GDM1 (cell line): ENCODE measurements at regions not wholly inside any gene's neighbourhood (a gene's known extent, or its start where the extent isn't known, plus 50 kb on each side); places are given as distances from the start of the nearest gene placed in this dataset.

Source experiments
- DNase-seq: peaks from one replicate; lab custom pipeline; 2025; lab: John Stamatoyannopoulos, UW

DNA sequence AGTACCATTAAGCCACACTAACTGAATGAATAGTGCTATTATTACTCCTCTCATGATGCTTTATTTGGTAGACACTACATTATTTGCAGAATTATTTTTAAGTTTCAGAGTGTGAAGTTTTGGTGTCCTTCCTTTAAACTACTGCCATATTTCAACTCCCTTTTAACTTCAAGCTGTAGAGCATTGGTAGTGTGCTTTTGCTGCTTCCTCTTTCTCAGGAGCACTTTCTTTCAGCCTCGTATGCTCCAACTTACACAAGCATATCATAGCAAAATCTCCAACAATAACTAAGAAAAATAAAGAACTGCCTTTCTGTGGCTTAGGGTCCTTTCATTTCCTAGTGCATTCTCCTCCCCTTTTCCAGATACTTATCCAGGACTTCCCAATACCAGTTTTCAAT lies 476.4 kb upstream of the AGTR1 start:
- DNase-seq, result no peak

DNA sequence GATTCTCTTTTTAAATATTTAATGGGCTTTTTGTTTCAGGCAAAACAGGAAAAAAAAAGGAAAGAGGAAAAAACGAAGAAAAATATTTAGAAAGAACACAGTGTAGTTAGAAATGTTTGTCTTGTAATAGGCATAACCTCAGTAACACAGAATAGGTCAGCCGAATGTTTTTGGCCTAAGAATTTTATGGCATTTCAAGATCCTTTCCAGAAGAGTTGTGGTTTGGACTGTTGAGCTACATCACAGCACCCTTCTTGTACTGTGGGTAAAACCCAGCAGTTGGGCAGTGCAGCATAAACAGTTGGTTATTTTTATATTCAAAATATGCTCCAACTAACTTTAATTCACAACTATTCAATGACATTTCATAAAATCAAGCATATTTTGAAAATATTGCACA lies 474.4 kb upstream of the AGTR1 start:
- no peak for DNase-seq

DNA sequence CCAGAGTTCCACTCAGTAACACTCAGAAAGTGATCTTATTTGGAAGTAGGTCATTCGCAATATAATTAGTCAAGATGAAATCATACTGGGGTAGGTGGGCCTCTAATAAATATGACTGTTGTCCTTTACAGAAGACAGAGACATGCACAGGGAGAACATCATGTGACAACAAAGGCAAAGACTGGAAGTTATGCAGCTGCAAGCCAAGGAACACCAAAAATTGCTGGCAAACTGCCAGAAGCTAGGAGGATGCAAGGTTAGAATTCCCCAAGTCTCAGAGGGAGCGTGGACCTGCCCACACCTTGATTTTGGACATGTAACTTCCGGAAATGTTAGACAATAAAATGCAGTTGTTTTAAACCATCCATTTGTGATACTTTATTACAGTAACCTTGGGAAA lies 471.5 kb upstream of the AGTR1 start:
- no peak for DNase-seq

DNA sequence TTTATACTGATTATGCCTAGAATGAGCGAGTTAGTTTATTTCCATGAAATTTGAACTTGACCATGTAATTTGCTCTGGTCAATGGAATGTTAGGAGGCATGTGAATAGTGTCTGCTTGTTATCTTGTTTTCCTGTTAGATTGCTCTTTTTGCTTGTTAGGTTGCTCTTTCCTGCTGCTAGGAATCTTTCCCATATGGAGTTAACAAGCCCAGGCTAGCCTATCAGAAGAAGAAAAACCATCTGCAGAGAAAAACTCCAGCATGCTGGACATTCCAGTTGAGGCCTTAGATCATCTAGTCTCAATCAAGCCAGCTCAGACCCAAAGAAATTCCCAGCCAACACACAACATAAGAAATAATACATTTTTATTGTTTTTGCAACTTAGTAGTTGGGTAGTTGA lies 470.2 kb upstream of the AGTR1 start:
- no peak for DNase-seq

DNA sequence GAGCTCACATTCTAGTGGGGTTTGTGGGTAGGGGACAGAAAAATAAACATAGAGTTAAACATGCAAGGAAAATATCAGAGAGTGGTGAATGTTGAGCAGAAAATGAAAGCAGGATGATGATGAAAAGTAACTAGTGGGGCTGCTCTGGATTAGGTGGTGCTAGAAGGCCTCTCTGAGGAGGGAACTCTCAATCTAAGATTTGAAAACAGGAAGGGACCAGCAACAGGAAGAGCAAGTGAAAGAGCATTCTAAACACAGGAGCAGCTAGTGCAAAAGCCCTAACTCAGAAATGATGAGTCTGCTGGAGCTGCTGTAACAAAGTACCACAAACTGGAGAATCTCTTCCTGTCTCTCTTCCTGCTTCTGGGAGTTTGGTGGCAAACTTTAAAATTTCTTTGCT lies 468.6 kb upstream of the AGTR1 start:
- DNase-seq, result no peak

DNA sequence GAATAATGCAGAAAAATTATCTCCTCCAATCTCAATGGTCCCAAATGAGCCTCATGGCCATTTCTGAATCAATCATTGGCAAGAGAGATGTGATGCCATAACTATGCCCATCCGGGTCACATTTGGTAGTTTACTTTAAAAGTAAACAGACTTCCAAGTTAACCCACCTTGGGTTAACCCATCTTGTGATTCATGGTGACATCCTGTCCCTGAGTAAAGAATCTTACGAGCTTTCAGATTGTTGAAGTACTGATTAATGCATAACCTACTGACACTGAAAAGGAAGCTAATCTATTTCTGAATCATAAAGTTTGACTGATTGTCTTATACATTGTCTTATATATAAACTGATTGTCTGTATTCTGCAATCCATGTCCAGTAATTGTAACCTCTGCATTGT lies 467.2 kb upstream of the AGTR1 start:
- DNase-seq, result no peak

DNA sequence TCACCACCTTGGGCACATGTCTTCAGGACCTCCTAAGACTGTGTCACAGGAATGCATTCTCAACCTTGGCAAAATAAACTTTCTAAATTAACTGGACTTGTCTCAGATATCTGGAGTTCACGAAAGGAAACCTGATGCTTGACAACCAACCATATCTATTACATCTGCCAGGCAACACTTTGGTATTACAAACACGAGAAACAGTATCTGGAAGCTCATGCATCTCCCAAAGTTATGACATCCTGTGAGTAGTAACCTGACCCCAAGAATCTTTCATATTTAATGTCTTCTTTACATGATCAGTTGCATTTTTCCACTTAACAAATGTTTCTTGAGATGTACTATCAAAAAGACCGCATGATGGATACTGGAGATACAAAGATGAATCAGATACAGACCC lies 465.3 kb upstream of the AGTR1 start:
- no peak for DNase-seq

DNA sequence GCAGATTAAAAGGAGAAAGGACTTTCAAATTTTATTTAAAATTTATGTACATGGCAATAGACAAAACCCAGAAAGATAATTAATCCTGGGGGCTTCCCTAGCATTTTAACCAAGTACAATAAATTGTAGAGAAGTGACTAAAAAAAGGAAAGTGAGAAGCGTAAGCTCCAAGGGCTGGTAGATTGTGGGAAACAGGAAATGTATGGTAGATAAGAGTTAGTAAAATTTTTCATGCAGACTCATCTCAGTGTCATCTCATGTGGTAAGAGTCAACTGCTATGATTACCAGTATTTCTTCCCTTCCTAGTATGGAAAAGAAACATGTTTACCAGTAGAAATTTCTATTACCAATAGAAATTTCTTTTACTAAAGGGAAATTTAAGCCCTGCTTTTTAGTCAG lies 464.3 kb upstream of the AGTR1 start:
- DNase-seq, result no peak

DNA sequence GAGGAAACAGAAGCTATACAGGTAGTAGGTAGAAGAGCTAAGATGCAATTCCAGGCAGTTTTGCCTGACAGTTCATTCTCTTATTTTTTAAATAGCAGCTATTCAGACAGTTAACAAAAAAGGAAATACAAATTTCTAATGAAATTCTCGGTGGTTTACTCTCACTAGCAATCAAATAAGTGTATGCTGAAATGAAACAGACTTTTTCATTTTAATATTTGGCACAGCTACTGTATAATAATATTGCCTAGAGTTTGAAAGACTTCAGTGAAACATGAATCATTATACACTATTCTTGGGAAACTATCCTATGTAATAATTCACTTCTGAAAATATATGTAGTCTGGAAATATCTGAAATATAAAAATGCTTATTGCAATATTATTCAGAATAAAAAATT lies 463.2 kb upstream of the AGTR1 start:
- DNase-seq, result no peak

DNA sequence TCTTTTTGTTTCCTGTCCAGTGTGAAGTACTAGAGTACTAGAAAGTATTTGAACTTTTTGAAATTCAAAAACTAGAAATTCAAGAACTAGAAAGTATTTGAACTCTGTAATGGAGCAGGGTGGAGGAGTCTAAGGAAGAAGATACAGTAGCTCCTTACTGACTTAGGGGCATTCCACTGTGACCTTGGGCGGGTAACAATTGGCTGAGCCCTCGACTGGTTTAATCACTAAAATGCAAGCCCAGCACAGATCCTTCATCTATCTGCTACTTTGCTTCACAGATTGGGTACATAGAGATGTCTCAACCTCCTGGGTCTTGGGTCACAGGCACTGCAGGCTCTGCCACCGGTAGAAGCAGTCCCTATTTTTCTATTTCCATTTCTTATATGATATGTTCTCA lies 462.1 kb upstream of the AGTR1 start:
- no peak for DNase-seq

DNA sequence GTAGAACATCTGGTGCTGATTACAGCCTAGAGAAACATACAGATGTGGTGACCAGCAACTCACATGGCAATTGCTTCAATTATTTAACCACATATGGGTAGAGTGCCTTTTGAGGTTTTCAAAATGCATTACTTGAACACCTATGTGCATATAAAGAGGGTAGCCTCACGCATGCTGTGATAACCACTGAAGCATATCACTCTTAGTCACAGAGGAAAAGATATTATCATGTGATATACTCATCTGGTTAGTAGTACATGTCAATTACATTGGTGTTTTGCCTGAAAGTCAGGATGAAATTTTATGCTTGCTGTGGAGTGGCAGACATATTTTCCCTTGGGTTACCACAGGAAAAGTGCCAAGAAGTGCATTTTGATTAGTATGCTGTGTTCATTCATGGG lies 459.3 kb upstream of the AGTR1 start:
- no peak for DNase-seq

DNA sequence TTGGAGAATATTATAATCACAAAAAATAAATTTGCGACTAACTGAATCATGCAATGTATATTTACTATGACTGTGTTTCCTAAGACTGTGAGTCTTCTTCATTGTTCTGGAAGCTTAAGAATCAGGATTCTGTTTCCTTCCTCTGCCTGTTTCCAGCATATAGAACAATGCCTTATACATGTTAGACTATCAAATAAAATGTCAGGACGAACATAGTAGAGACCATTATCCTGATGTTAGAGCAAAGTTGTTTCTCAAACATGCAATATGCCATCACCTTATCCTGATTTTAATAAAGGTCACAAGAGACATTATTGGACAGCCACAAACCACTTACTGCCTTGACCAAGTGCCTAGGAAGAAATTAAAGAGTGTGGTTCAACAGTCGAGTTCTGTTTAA lies 457.4 kb upstream of the AGTR1 start:
- DNase-seq, result no peak

DNA sequence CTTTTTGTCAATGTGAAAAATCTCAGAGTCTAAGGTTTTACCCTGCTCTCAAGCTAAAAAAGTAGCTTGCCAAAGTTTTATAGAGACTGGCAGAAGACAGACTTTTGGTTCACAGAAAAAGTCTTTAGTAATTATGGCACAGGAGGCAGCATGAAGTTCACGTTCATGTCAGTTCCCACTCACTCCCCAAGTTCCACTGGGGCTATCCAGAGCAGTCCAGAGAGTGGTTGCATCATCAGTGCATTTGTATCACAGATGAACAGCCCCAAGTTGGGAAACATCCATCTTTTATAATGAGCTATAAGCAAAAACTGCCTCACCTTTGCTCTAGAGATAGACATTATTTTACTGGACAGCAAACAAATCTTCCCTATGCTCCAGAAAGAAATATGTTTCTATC lies 454.1 kb upstream of the AGTR1 start:
- no peak for DNase-seq

DNA sequence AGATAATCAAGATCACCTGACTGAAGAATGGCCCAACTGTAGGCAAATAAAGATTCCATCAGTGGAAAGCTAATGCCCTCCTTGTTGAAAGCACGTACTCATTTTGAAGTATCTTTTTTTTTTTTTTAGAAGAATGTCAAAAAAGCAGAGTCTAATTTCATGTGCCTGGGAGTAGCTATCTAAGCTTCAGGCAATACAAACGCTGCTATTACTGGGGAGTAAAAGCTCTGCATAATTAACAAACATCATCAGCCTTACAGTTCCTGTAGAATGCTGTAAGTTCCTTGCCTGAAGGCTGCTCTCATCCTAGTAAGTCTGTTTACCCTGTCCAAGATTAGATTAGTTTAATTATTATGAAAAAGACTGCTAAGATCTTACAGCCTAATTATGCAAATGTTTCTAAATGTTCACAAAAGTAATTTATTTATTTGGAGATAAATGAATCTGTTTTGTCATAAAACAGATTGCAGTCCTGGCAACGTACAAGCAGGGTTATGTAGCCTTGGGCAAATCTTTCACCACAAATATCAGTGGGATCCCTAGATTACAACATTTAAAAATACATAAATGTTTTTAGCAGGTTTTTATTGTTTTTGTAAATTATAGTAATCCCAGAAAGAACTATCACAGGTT lies 451.3 kb upstream of the AGTR1 start:
- no peak for DNase-seq

DNA sequence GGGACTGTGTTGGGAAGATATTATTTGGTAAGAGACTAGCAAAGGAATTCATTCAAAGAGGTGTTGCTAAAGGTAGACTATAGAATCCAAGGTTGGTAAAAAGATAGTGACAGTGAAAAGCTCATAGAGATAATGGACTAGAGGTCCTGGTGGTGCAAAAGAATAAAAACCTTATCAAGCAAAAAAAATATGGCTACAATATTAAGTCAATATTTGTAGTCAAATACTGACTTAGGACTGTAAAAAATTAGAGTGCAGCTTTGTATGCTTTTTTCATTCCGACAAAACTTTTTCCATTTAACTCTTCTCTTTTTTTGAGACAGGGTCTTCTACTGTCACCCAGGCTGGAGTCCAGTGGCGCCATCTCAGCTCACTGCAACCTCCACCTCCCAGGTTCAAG lies 444.0 kb upstream of the AGTR1 start:
- no peak for DNase-seq

DNA sequence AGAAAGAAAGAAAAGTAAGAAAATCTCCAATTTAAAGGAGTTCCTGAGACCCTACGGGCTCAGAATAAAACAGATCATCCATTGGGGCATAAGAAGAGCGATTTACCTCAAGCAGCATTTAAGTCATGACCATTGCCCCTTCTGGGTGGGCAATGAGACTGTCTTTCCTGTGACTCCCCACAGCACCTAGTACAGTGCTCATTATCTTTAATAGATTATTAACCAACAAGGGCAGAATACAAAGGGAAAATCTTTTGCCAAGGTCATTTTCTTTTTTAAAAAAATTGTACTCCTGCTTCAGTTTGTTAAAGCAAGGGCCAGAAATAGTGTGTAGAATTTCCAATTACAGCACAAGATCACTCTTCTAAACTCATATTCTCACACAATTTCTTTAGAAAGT lies 443.3 kb upstream of the AGTR1 start:
- DNase-seq, result no peak

DNA sequence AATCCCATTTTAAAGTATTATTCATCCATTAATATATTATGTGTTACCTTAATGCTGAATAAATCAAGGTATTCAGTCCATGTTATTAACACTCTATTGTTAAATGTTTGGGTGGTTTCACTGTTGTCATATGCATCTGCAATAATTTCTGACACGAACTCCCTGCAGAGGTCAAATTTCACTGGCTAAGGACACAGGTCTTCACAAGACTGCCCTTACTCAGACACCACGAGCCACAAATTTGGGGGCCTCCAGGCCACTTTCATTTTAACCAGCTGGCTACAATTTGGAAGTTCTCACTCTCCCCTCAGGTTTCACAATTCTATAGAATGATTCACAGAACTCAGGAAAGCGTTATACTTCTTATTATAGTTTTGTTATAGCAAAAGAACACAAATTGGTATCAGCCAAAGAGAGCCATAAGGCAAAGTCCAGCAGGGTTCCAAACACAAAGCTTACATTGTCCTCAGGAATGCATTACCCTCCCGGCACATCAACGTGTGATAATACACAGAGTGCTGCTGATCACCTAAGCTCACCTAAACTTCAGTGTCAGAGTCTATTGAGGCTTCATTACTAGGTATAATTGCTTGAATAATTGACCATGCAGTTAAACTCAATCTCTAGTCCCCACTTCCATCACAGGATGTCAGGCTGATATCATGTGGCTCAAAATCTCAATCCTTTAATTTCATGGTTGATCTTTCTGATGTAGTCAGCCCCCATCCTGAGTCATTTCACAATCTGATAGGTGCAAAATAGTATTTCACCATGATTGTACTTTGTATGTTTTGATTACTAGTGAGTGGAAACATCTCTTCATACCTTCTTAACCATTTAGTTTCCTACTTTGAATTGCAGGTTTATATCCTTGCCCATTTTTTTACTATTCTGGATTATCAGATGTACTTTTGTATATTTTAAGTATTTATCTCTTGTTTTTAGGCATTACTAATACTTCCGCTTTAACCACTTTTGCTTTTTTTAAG lies 441.4 kb upstream of the AGTR1 start:
- DNase-seq, result no peak

DNA sequence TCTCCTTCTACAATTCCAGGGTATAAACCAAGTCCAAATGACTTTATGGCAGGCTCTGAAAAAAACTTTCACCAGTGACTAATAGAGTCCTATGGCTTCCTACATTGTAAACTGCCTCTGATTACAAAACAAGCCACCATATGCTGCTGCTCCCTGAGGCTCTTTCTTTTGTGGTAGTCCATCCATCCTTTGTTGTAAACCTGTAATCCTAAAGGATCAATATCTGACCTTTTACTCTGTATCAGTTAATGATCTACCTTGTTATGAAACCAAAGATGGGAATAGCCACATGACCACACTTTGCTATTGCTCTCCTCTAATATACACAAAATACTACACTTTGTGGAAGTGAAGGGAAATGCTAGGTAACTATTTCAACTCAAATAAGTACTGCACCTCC lies 434.7 kb upstream of the AGTR1 start:
- DNase-seq, result no peak

DNA sequence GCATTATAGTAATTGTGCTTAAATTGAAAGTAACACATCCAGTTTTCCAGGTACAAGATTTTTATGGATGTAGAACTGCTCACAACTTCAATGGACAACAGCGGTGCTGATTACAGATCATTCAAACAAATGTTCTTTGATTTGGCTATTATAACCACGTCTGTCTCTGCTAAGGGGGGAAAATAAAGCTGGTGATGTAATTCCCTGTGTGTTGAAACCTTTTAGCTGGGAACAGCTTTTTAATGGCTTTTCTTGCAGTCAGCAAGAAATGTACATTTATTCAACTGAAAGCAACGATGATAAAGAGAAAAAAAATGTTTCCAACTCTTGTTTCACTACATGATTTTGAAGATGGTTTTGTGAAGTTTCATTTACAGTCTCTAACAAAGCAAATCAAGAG lies 431.9 kb upstream of the AGTR1 start:
- no peak for DNase-seq

DNA sequence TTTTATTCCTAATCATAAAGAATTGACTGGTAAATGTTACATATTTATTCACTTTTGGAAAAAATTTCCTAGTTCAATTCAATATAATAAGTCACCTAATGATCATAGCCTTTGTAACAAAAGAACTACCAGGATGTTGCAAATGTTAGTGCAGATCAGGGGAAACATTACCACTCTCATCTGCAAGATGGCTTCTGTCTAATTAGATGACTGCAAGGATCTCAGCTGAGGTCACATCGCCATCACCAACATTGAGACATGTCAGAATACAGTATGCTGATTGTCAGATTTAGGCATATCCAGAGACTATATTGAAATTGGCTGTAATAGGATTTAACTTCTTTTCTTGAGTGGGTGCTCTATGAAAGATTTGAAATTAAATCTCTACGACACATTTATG lies 431.4 kb upstream of the AGTR1 start:
- no peak for DNase-seq

DNA sequence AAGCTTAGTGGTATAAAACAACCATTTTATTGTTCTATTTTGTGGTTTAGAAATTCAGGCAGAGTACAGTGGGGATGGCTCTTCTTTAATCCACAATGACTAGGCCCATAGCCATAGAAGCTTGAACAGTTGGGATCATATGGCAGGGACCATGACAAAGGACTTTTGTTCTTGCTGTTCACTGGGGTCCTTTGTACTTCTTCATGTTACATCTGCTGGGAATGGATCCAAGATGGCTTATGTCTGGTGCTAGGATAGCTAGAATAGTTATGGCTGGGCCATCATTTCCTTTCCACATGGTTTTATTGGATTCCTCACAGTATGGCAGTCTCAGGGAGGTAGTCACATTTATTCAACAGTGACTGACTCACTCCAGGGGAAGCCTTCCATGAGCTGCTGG lies 427.9 kb upstream of the AGTR1 start:
- DNase-seq, result no peak

DNA sequence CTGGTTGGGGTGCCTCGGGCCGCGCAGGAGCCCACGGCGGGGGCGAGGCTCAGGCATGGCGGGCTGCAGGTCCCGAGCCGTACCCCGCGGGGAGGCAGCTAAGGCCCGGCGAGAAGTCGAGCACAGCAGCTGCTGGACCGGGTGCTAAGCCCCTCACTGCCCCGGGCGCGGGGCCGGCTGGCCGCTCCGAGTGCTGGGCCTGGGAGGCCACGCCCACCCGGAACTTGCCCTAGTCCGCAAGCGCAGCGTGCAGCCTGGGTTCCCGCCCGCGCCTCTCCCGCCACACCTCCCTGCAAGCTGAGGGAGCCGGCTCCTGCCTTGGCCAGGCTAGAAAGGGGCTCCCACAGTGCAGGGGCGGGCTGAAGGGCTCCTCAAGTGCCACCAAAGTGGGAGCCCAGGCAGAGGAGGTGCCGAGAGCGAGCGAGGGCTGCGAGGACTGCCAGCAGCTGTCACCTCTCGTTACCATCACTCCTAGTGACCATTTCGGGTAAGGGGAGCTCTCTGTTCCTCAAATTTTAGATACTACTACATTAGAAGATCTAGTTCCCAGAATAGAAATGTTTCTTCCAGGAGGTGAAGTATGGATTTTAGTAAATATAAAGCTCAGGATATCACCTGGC lies 417.0 kb upstream of the AGTR1 start:
- no peak for DNase-seq

DNA sequence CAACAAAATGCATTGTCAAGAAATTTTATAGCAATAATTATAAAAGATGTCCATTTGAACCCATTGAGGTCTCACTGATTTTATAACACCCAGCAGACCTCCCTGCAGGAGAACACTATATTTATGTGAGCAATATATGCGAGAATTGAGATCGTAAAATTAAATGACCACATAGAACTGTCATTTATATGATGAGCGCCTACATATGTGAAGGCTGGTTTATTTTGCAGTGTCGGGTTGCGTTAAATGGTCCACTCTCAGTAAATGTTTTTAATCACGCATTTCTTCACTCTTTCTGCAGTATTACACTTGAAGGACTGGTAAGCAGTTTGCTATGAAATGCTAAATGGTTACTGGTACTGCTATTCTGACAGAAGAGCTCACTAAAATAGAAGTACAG lies 408.5 kb upstream of the AGTR1 start:
- DNase-seq, result no peak
